Spleen (tissue), 11 donors: ENCODE measurements at regions not wholly inside any gene's neighbourhood (a gene's known extent, or its start where the extent isn't known, plus 50 kb on each side); places are given as distances from the start of the nearest gene placed in this dataset.

Source experiments
- DNase-seq: peaks from one replicate; pipeline ENCODE4 v3.0.0-alpha.2; 2020
- H3K27ac ChIP-seq, 8 donors: fragments of 200-600 bp; sonication (generic) in 7 of 8; 1 replicate in 4 of 8; 2 replicates in 4 of 8; pipeline versions ENCODE4 v1.5.0 to v1.8.0; 2016 to 2021; ENCODE audit warnings: inconsistent platforms in 4 of 8, mild to moderate bottlenecking in 4 of 8, moderate library complexity in 1 of 8
- H3K27me3 ChIP-seq, 7 donors: fragments of 200-600 bp; sonication (generic) in 6 of 7; replicated peaks in 1 of 7; 1 replicate in 4 of 7; 2 replicates in 3 of 7; pipeline versions ENCODE4 v1.5.0 to v1.8.0; 2016 to 2021; ENCODE audit warnings: inconsistent platforms in 3 of 7, mild to moderate bottlenecking in 1 of 7
- H3K36me3 ChIP-seq, 6 donors: fragments of 200-600 bp; sonication (generic) in 5 of 6; 1 replicate in 4 of 6; 2 replicates in 2 of 6; pipeline versions ENCODE4 v1.5.0 to v1.8.0; 2016 to 2021; ENCODE audit warnings: inconsistent platforms in 2 of 6
- H3K4me1 ChIP-seq, 6 donors: fragments of 200-600 bp; sonication (generic) in 5 of 6; 1 replicate in 3 of 6; 2 replicates in 3 of 6; pipeline versions ENCODE4 v1.5.0 to v1.8.0; 2016 to 2021; ENCODE audit warnings: inconsistent platforms in 3 of 6
- H3K4me3 ChIP-seq, 8 donors: fragments of 200-600 bp; sonication (generic) in 7 of 8; 1 replicate in 4 of 8; 2 replicates in 4 of 8; pipeline versions ENCODE4 v1.5.0 to v1.8.0; 2016 to 2021; ENCODE audit warnings: inconsistent platforms in 4 of 8, mild to moderate bottlenecking in 4 of 8, moderate library complexity in 2 of 8
- H3K9me3 ChIP-seq, 8 donors: fragments of 200-600 bp; sonication (generic) in 7 of 8; 1 replicate in 4 of 8; 2 replicates in 4 of 8; pipeline versions ENCODE4 v1.5.0 to v1.8.0; 2016 to 2021; ENCODE audit warnings: inconsistent platforms in 4 of 8
- POLR2A ChIP-seq, 3 donors: fragments of 450-650 bp; IDR thresholded peaks; one replicate each; pipeline ENCODE4 v1.5.1; 2017; ENCODE audit warnings: antibody characterized with exemption in 3 of 3, mild to moderate bottlenecking in 1 of 3
- POLR2AphosphoS5 ChIP-seq, 3 donors: sonication (generic); formaldehyde crosslinking; IDR thresholded peaks; one replicate each; pipeline ENCODE4 v1.5.1; 2017; ENCODE audit warnings: antibody characterized with exemption in 3 of 3
- WGBS, 5 donors: extraction: QIAGEN DNeasy Blood & Tissue Kit in 3 of 5; methylation state at CpG; one replicate each; pipeline versions ENCODE4 v1.1.5 to v1.1.7; 2013 to 2018; 5-methylcytosine and 5-hydroxymethylcytosine counted together
- intact Hi-C: fragments of 100-400 bp; cut with DNase I; formaldehyde crosslinking; loops from one replicate; pipeline ENCODE4 v1.15.0; 2023; ENCODE audit warnings: low total_unique reads
- TF ChIP-seq, protein P1 (sequence below), 11 experiments: fragments of 200-600 bp in 7 of 11; fragments of 450-650 bp in 4 of 11; sonication (generic) in 4 of 11; IDR thresholded peaks in 8 of 11; conservative IDR thresholded peaks in 3 of 11; 1 replicate in 7 of 11; 2 replicates in 4 of 11; pipeline versions ENCODE4 v1.4.0 to v1.8.0; 2016 to 2021; ENCODE audit warnings: antibody characterized with exemption in 11 of 11, inconsistent platforms in 4 of 11, mild to moderate bottlenecking in 1 of 11
- donor health status: healthy with polysubstance abuse.
- donor health status: DM: no; HTN: no; CAD: no; lungs with moderate emphysema.
- donor health status: DM: no; HTN: no; CAD: no.
- donor health status: Bipolar disorder and iron deficiency.
- donor health status: healthy.
- donor health status: DM: no; HTN: no; CAD: no.
- donor health status: DM: yes; HTN: yes; CAD: no.

DNA sequence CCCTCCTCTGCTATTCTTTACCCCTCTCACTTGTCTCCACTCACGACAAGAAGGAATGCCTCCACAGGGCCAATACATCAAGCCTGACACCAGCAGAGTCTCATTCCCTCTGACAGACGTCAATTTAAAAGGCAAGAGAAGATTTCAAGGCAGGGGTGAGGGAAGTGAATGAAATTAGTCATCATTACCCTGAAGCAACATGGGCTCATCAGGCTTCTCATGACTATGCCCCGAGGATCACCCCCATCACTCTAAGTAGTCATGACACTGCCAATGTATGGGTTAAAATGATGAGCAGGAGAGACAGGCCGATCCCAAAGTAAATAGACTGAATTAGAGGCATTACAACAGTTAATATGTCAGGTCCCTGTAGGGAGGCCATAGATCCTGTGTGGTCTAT lies 504.4 kb downstream of the TLE4 start:
- 65 to 82% (median 79%) methylated on average over 4 of the region's 4 CpGs for WGBS, 5 donors
- Histone ChIP-seq H3K4me3 (no peak overlapping the region), H3K9me3 (peaks cover 0 to 5% (median 2%) of the 10 kb centered on the region in 8 donors), H3K27me3 (no peaks in the 10 kb centered on the region), H3K4me1 (peaks cover 0 to 6% (median 0%) of the 10 kb centered on the region in 6 donors), H3K36me3 (no peaks in the 10 kb centered on the region), H3K27ac (no peak overlapping the region)
- intact Hi-C loops: no loop called here
- no peak for TF ChIP-seq POLR2AphosphoS5 (IDR thresholded peaks at IDR 0.05)
- TF ChIP-seq, protein P1, sequence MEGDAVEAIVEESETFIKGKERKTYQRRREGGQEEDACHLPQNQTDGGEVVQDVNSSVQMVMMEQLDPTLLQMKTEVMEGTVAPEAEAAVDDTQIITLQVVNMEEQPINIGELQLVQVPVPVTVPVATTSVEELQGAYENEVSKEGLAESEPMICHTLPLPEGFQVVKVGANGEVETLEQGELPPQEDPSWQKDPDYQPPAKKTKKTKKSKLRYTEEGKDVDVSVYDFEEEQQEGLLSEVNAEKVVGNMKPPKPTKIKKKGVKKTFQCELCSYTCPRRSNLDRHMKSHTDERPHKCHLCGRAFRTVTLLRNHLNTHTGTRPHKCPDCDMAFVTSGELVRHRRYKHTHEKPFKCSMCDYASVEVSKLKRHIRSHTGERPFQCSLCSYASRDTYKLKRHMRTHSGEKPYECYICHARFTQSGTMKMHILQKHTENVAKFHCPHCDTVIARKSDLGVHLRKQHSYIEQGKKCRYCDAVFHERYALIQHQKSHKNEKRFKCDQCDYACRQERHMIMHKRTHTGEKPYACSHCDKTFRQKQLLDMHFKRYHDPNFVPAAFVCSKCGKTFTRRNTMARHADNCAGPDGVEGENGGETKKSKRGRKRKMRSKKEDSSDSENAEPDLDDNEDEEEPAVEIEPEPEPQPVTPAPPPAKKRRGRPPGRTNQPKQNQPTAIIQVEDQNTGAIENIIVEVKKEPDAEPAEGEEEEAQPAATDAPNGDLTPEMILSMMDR (IDR thresholded peaks at IDR 0.05 in 8 of 11, conservative IDR thresholded peaks at IDR 0.05 in 3 of 11): no peak
- TF ChIP-seq POLR2A (IDR thresholded peaks at IDR 0.05): no peak
- no peak for DNase-seq

DNA sequence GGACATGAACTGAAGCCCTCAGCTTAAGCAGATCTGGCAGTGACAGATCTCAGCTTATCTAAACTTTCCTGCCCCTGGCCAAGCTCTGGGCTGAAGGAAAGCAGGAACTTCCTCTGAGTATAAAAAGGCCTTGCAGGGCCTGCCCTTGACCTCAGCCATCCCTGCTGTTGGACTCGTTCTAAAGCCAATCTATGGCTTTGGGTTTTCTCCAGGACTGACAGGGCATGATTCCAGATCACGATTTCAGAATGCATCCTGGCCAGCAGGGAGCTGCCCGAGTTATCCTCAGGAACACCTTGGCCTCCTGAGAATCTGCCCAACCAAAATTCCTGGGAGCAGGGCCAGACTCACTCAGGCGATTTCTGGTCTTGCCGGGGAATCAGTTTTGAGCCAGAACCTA lies 502.7 kb downstream of the TLE4 start:
- intact Hi-C loops: no loop called here
- H3K36me3 ChIP-seq: no peaks in the 10 kb centered on the region
- TF ChIP-seq POLR2A (IDR thresholded peaks at IDR 0.05): no peak
- peak in 2 of 3 donors; percentile 40 to 46 for TF ChIP-seq POLR2AphosphoS5 (IDR thresholded peaks at IDR 0.05)
- no peaks in the 10 kb centered on the region for H3K9me3 ChIP-seq
- no peak overlapping the region for H3K4me3 ChIP-seq
- H3K4me1 ChIP-seq: peaks cover 0 to 11% (median 0%) of the 10 kb centered on the region in 6 donors
- WGBS, 5 donors: 43 to 69% (median 62%) methylated on average over 5 of the region's 5 CpGs
- H3K27ac ChIP-seq: no peak overlapping the region
- H3K27me3 ChIP-seq: no peaks in the 10 kb centered on the region
- no peak for DNase-seq

DNA sequence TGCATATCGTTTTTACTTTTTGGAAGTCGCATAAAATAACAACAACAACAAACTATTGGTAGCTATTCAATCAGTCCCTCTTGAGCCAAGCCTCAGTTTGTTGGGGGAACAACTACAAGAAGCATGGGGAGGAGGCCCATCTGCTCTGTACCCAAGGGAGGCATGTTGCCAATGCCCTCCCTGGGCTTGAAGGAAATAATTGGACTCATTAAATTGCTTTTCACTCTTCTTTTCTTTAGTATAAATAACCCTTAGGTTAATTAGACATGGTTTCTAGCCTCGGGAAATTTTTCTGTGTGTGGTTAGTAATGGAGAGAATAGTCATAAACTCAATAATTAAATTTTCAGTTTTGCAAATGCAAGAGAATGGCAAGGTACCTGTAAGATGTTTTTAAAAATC lies 500.7 kb downstream of the TLE4 start:
- no peak overlapping the region for H3K27ac ChIP-seq
- peaks cover 0 to 11% (median 0%) of the 10 kb centered on the region in 6 donors for H3K4me1 ChIP-seq
- intact Hi-C loops: no loop called here
- H3K9me3 ChIP-seq: no peaks in the 10 kb centered on the region
- H3K27me3 ChIP-seq: no peaks in the 10 kb centered on the region
- TF ChIP-seq, protein P1 (IDR thresholded peaks at IDR 0.05 in 8 of 11, conservative IDR thresholded peaks at IDR 0.05 in 3 of 11): no peak
- TF ChIP-seq POLR2AphosphoS5 (IDR thresholded peaks at IDR 0.05): no peak
- no peak for TF ChIP-seq POLR2A (IDR thresholded peaks at IDR 0.05)
- no peak overlapping the region for H3K4me3 ChIP-seq
- no peaks in the 10 kb centered on the region for H3K36me3 ChIP-seq
- no peak for DNase-seq
- 80 to 97% (median 88%) methylated on average over 3 of the region's 3 CpGs for WGBS, 5 donors

DNA sequence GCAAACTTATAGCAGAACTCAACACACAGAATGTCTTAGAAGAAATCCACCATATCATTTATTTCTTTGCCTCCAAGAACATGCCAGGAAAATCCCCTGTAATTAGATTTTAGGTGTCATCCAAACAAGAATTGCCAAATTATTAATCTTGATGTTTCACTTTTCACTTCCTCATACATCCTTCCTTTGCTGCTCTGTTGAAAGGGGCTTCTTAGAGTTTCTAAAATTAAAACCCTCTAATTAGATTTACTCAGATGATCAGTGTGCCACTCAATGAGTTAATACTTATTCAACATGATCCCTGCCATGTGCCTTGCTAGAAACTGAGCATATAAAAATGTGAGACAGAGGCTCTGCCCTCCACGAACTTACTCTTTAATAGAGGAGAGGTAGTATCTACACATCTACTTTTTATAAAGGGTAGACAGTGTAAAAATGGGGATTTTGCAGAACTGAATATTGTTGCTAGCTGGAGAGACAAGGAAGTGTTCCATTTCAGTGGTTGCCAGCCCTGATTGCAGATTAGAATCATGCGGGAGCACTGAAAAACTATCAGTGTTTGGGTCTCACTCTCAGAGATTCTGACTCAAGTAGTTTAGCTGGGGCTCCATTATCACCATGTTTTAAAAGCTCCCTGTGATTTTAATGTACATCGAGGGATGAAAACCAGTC lies 498.4 kb downstream of the TLE4 start:
- intact Hi-C loops: no loop called here
- DNase-seq: no peak
- 65 to 85% (median 76%) methylated on average over 3 of the region's 3 CpGs for WGBS, 5 donors

More for the DNA sequence above, 498.4 kb downstream of the TLE4 start:
- no peaks in the 10 kb centered on the region for H3K27me3 ChIP-seq
- H3K4me1 ChIP-seq: peaks cover 0 to 5% (median 0%) of the 10 kb centered on the region in 6 donors
- TF ChIP-seq POLR2A (IDR thresholded peaks at IDR 0.05) (no peak), POLR2AphosphoS5 (IDR thresholded peaks at IDR 0.05) (no peak)
- TF ChIP-seq, protein P1 (IDR thresholded peaks at IDR 0.05 in 8 of 11, conservative IDR thresholded peaks at IDR 0.05 in 3 of 11): no peak
- H3K27ac ChIP-seq: peak overlapping the region in 1 of 8 donors; percentile 6
- no peaks in the 10 kb centered on the region for H3K36me3 ChIP-seq
- no peaks in the 10 kb centered on the region for H3K9me3 ChIP-seq
- no peak overlapping the region for H3K4me3 ChIP-seq
